Liver (tissue), 8 donors: ENCODE measurements at regions not wholly inside any gene's neighbourhood (a gene's known extent, or its start where the extent isn't known, plus 50 kb on each side); places are given as distances from the start of the nearest gene placed in this dataset.

ENCODE experiments used
- DNase-seq: peaks from one replicate; pipeline ENCODE4 v3.0.0-alpha.2; 2017; ENCODE audit warnings: low spot score
- H3K27ac ChIP-seq, 2 donors: one replicate each; pipeline ENCODE4 v1.7.0; 2013; ENCODE audit warnings: inconsistent platforms in 2 of 2, low read length in 2 of 2, control low read depth in 1 of 2, low read depth in 1 of 2, mild to moderate bottlenecking in 1 of 2
- H3K27me3 ChIP-seq, 4 donors: one replicate each; pipeline versions ENCODE4 v1.6.1 to v1.7.0; 2013; ENCODE audit warnings: low read length in 3 of 4, inconsistent platforms in 1 of 4, mild to moderate bottlenecking in 1 of 4, moderate library complexity in 1 of 4; ENCODE audit not compliant: control insufficient read depth in 4 of 4, insufficient read depth in 4 of 4
- H3K36me3 ChIP-seq, 4 donors: one replicate each; pipeline versions ENCODE4 v1.6.1 to v1.7.0; 2013; ENCODE audit warnings: low read length in 3 of 4, mild to moderate bottlenecking in 3 of 4, low read depth in 1 of 4, moderate library complexity in 1 of 4; ENCODE audit not compliant: control insufficient read depth in 4 of 4, insufficient read depth in 3 of 4
- H3K4me1 ChIP-seq, 4 donors: one replicate each; pipeline versions ENCODE4 v1.6.1 to v1.7.0; 2013; ENCODE audit warnings: low read length in 3 of 4, mild to moderate bottlenecking in 3 of 4, moderate library complexity in 1 of 4; ENCODE audit not compliant: control insufficient read depth in 4 of 4, insufficient read depth in 4 of 4
- H3K4me3 ChIP-seq, 3 donors: one replicate each; pipeline versions ENCODE4 v1.6.1 to v1.7.0; 2013; ENCODE audit warnings: low read length in 3 of 3, control low read depth in 1 of 3, low read depth in 1 of 3, mild to moderate bottlenecking in 1 of 3
- H3K9ac ChIP-seq, 2 donors: one replicate each; pipeline ENCODE4 v1.7.0; 2013; ENCODE audit warnings: low read length in 2 of 2, mild to moderate bottlenecking in 2 of 2, moderate library complexity in 2 of 2, control low read depth in 1 of 2, low read depth in 1 of 2
- H3K9me3 ChIP-seq, 4 donors: one replicate each; pipeline versions ENCODE4 v1.6.1 to v1.7.0; 2013; ENCODE audit warnings: low read length in 3 of 4; ENCODE audit not compliant: control insufficient read depth in 4 of 4
- ATF3 ChIP-seq: IDR thresholded peaks from 2 replicates; pipeline ENCODE4 v1.6.1; 2016; ENCODE audit warnings: antibody characterized with exemption
- EGR1 ChIP-seq, 2 donors: IDR thresholded peaks; 2 replicates each; pipeline ENCODE4 v1.6.1; 2016 to 2018; ENCODE audit warnings: antibody characterized with exemption in 2 of 2, low read depth in 2 of 2
- FOXA1 ChIP-seq: IDR thresholded peaks from 2 replicates; pipeline ENCODE4 v1.6.1; 2016; ENCODE audit warnings: antibody characterized with exemption
- FOXA2 ChIP-seq: IDR thresholded peaks from 2 replicates; pipeline ENCODE4 v1.6.1; 2016; ENCODE audit warnings: antibody characterized with exemption
- GABPA ChIP-seq, 2 donors: IDR thresholded peaks in 1 of 2; conservative IDR thresholded peaks in 1 of 2; 2 replicates each; pipeline ENCODE4 v1.6.1; 2016; ENCODE audit warnings: antibody characterized with exemption in 2 of 2, mild to moderate bottlenecking in 1 of 2, moderate library complexity in 1 of 2
- HNF4G ChIP-seq: IDR thresholded peaks from 2 replicates; pipeline ENCODE4 v1.6.1; 2016; ENCODE audit warnings: antibody characterized with exemption
- JUND ChIP-seq, 2 donors: IDR thresholded peaks; 2 replicates each; pipeline ENCODE4 v1.6.1; 2016; ENCODE audit warnings: antibody characterized with exemption in 2 of 2
- MAX ChIP-seq: IDR thresholded peaks from 2 replicates; pipeline ENCODE4 v1.6.1; 2016; ENCODE audit warnings: antibody characterized with exemption
- NR2F2 ChIP-seq: IDR thresholded peaks from 2 replicates; pipeline ENCODE4 v1.6.1; 2016; ENCODE audit warnings: antibody characterized with exemption
- RAD21 ChIP-seq, 2 donors: IDR thresholded peaks; 2 replicates each; pipeline ENCODE4 v1.6.1; 2016; ENCODE audit warnings: antibody characterized with exemption in 2 of 2, mild to moderate bottlenecking in 2 of 2
- RXRA ChIP-seq, 2 donors: IDR thresholded peaks; 2 replicates each; pipeline ENCODE4 v1.6.1; 2017 to 2018; ENCODE audit warnings: antibody characterized with exemption in 2 of 2, mild to moderate bottlenecking in 1 of 2
- SP1 ChIP-seq: IDR thresholded peaks from 2 replicates; pipeline ENCODE4 v1.6.1; 2018; ENCODE audit warnings: antibody characterized with exemption, mild to moderate bottlenecking
- TAF1 ChIP-seq: conservative IDR thresholded peaks from 2 replicates; pipeline ENCODE4 v1.6.1; 2016; ENCODE audit warnings: antibody characterized with exemption, mild to moderate bottlenecking
- YY1 ChIP-seq: IDR thresholded peaks from 2 replicates; pipeline ENCODE4 v1.6.1; 2016; ENCODE audit warnings: antibody characterized with exemption, mild to moderate bottlenecking
- WGBS: extraction: QIAGEN DNeasy Blood & Tissue Kit; methylation state at CpG from one replicate; pipeline ENCODE4 v1.1.7; 2013; 5-methylcytosine and 5-hydroxymethylcytosine counted together
- TF ChIP-seq, protein P1 (sequence below): IDR thresholded peaks from 2 replicates; pipeline ENCODE4 v1.6.1; 2016; ENCODE audit warnings: antibody characterized with exemption
- TF ChIP-seq, protein P2 (sequence below): IDR thresholded peaks from 2 replicates; pipeline ENCODE4 v1.6.1; 2016; ENCODE audit warnings: antibody characterized with exemption, mild to moderate bottlenecking
- TF ChIP-seq, protein P3 (sequence below): fragments of 150-350 bp; IDR thresholded peaks from 2 replicates; pipeline ENCODE4 v1.5.1; 2017; ENCODE audit warnings: improper control_type of control experiment, low read depth, low read length; ENCODE audit not compliant: missing input control
- donor health status: healthy.
- donor health status: healthy.
- donor health status: healthy.
- donor health status: healthy.
- donor health status: healthy.

- no peak for TF ChIP-seq RXRA (IDR thresholded peaks at IDR 0.05)
- no peak for TF ChIP-seq JUND (IDR thresholded peaks at IDR 0.05)
- no peak for TF ChIP-seq HNF4G
- no peak for TF ChIP-seq EGR1 (IDR thresholded peaks at IDR 0.05; ENCODE audit: low read depth in 2 of 2)
- TF ChIP-seq GABPA (IDR thresholded peaks at IDR 0.05 in 1 of 2, conservative IDR thresholded peaks at IDR 0.05 in 1 of 2): no peak
- no peak for TF ChIP-seq SP1
- TF ChIP-seq, protein P1, sequence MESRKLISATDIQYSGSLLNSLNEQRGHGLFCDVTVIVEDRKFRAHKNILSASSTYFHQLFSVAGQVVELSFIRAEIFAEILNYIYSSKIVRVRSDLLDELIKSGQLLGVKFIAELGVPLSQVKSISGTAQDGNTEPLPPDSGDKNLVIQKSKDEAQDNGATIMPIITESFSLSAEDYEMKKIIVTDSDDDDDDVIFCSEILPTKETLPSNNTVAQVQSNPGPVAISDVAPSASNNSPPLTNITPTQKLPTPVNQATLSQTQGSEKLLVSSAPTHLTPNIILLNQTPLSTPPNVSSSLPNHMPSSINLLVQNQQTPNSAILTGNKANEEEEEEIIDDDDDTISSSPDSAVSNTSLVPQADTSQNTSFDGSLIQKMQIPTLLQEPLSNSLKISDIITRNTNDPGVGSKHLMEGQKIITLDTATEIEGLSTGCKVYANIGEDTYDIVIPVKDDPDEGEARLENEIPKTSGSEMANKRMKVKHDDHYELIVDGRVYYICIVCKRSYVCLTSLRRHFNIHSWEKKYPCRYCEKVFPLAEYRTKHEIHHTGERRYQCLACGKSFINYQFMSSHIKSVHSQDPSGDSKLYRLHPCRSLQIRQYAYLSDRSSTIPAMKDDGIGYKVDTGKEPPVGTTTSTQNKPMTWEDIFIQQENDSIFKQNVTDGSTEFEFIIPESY: no peak
- no peak for TF ChIP-seq MAX
- TF ChIP-seq YY1: no peak
- TF ChIP-seq NR2F2: no peak
- TF ChIP-seq, protein P2, sequence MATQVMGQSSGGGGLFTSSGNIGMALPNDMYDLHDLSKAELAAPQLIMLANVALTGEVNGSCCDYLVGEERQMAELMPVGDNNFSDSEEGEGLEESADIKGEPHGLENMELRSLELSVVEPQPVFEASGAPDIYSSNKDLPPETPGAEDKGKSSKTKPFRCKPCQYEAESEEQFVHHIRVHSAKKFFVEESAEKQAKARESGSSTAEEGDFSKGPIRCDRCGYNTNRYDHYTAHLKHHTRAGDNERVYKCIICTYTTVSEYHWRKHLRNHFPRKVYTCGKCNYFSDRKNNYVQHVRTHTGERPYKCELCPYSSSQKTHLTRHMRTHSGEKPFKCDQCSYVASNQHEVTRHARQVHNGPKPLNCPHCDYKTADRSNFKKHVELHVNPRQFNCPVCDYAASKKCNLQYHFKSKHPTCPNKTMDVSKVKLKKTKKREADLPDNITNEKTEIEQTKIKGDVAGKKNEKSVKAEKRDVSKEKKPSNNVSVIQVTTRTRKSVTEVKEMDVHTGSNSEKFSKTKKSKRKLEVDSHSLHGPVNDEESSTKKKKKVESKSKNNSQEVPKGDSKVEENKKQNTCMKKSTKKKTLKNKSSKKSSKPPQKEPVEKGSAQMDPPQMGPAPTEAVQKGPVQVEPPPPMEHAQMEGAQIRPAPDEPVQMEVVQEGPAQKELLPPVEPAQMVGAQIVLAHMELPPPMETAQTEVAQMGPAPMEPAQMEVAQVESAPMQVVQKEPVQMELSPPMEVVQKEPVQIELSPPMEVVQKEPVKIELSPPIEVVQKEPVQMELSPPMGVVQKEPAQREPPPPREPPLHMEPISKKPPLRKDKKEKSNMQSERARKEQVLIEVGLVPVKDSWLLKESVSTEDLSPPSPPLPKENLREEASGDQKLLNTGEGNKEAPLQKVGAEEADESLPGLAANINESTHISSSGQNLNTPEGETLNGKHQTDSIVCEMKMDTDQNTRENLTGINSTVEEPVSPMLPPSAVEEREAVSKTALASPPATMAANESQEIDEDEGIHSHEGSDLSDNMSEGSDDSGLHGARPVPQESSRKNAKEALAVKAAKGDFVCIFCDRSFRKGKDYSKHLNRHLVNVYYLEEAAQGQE: no peak
- TF ChIP-seq FOXA1: no peak
- H3K36me3 ChIP-seq: no peaks in the 10 kb centered on the region
- DNase-seq: no peak
- no peak overlapping the region for H3K9ac ChIP-seq
- H3K9me3 ChIP-seq: no peaks in the 10 kb centered on the region
- peaks cover 0 to 2% (median 0%) of the 10 kb centered on the region in 4 donors for H3K27me3 ChIP-seq
- 63% methylated on average over 5 of the region's 5 CpGs for WGBS
- no peak overlapping the region for H3K4me3 ChIP-seq
- H3K27ac ChIP-seq: no peak overlapping the region
- H3K4me1 ChIP-seq: no peaks in the 10 kb centered on the region
Observed at GRCh38 chr4:107379054-107379869, 340.8 kb downstream of the PAPSS1 start.

DNA sequence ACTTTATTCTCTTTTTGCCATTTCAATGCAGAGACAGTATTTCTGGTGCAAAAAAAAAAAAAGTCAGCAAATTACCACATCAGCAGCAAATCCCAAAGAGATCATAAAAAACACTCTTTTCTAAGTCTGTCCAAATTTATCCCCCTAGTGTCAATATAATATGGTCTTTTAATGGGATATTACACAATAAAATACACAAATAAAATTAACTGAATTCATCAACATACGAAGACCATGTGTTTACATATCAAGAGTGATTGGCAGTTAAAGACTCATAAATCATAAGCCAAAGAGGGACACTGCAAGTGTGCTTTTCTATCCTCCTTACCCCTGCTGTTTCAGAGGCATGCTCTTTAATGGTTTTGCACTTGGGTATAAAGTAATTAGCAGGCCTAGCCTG lies 340.2 kb upstream of the DKK2 start:
- DNase-seq: no peak
- 72% methylated on average over 1 of the region's 1 CpG for WGBS
- no peaks in the 10 kb centered on the region for H3K9me3 ChIP-seq
- TF ChIP-seq MAX (no peak), EGR1 (IDR thresholded peaks at IDR 0.05; ENCODE audit: low read depth in 2 of 2) (no peak), YY1 (no peak), RXRA (IDR thresholded peaks at IDR 0.05) (no peak), FOXA2 (no peak), ATF3 (no peak), TAF1 (no peak), GABPA (IDR thresholded peaks at IDR 0.05 in 1 of 2, conservative IDR thresholded peaks at IDR 0.05 in 1 of 2) (no peak), RAD21 (IDR thresholded peaks at IDR 0.05) (no peak)
- TF ChIP-seq, protein P1: no peak
- TF ChIP-seq, protein P2: no peak
- TF ChIP-seq, protein P3, sequence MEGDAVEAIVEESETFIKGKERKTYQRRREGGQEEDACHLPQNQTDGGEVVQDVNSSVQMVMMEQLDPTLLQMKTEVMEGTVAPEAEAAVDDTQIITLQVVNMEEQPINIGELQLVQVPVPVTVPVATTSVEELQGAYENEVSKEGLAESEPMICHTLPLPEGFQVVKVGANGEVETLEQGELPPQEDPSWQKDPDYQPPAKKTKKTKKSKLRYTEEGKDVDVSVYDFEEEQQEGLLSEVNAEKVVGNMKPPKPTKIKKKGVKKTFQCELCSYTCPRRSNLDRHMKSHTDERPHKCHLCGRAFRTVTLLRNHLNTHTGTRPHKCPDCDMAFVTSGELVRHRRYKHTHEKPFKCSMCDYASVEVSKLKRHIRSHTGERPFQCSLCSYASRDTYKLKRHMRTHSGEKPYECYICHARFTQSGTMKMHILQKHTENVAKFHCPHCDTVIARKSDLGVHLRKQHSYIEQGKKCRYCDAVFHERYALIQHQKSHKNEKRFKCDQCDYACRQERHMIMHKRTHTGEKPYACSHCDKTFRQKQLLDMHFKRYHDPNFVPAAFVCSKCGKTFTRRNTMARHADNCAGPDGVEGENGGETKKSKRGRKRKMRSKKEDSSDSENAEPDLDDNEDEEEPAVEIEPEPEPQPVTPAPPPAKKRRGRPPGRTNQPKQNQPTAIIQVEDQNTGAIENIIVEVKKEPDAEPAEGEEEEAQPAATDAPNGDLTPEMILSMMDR: no peak

More for the DNA sequence above, 340.2 kb upstream of the DKK2 start:
- H3K4me1 ChIP-seq: no peaks in the 10 kb centered on the region
- H3K9ac ChIP-seq: no peak overlapping the region
- H3K36me3 ChIP-seq: no peaks in the 10 kb centered on the region
- no peak overlapping the region for H3K4me3 ChIP-seq
- peaks cover 0 to 2% (median 0%) of the 10 kb centered on the region in 4 donors for H3K27me3 ChIP-seq
- no peak overlapping the region for H3K27ac ChIP-seq
